ENCODE measurements at regions not wholly inside any gene's neighbourhood (a gene's known extent, or its start where the extent isn't known, plus 50 kb on each side); places are given as distances from the start of the nearest gene placed in this dataset.

DNA sequence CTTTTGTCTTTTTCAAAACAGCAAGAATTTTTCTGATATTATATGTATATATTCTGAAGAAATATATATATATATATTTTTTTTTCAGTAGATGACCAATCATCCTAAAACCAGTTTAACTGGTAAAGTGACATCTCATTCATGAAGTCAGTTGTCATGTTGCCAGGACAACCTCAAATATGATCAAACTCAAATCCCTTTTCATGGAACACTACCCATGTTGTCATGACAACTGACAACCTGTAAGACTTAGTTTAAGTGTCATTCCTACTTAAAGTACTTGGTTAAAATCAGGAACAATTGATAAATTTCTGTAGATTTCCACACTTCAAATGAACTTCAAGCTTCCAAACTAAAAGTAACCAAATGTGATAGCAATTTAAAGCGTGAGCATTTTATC lies 101.8 kb upstream of the ERBB4 start:
- TF ChIP-seq EZH2phosphoT487 (IDR thresholded peaks at IDR 0.05; ENCODE audit: insufficient read depth, low read depth): no peak
- no peak for TF ChIP-seq EZH2 (IDR thresholded peaks at IDR 0.05; ENCODE audit: insufficient read depth, poor library complexity, severe bottlenecking)
